Activated CD4-positive, alpha-beta T cell treated with anti-CD3 and anti-CD28 coated beads, Interleukin-2, amount 10 ng/mL, durations not matched to agents 24 days and 14 days (primary cell): ENCODE measurements at regions not wholly inside any gene's neighbourhood (a gene's known extent, or its start where the extent isn't known, plus 50 kb on each side); places are given as distances from the start of the nearest gene placed in this dataset.

ENCODE experiments used
- DNase-seq: peaks from one replicate; pipeline ENCODE4 v3.0.0; 2022
- H3K27ac Mint-ChIP-seq: one replicate; pipeline ENCODE4 v1.8.0; 2022; ENCODE audit warnings: mild to moderate bottlenecking, mixed read lengths
- H3K27me3 Mint-ChIP-seq: one replicate; pipeline ENCODE4 v1.8.0; 2022; ENCODE audit warnings: mixed read lengths
- H3K36me3 Mint-ChIP-seq: one replicate; pipeline ENCODE4 v1.8.0; 2022; ENCODE audit warnings: low read depth, mild to moderate bottlenecking, mixed read lengths
- H3K4me1 Mint-ChIP-seq: one replicate; pipeline ENCODE4 v1.8.0; 2021; ENCODE audit warnings: mixed read lengths
- H3K4me3 Mint-ChIP-seq: one replicate; pipeline ENCODE4 v1.8.0; 2022; ENCODE audit warnings: mild to moderate bottlenecking, moderate library complexity, mixed read lengths
- H3K9me3 Mint-ChIP-seq: one replicate; pipeline ENCODE4 v1.8.0; 2021; ENCODE audit warnings: mixed read lengths
- intact Hi-C: fragments of 100-400 bp; cut with micrococcal nuclease; formaldehyde crosslinking; loops from one replicate; pipeline ENCODE4 v1.15.1; 2023

GRCh38 chr2:18753722-18754121 lies 164.4 kb upstream of the NT5C1B start:
- DNase-seq: no peak
- H3K36me3 Mint-ChIP-seq: no peaks in the 10 kb centered on the region
- no peak overlapping the region for H3K27ac Mint-ChIP-seq
- H3K4me3 Mint-ChIP-seq: no peak overlapping the region
- no peaks in the 10 kb centered on the region for H3K4me1 Mint-ChIP-seq
- no peaks in the 10 kb centered on the region for H3K27me3 Mint-ChIP-seq
- no peaks in the 10 kb centered on the region for H3K9me3 Mint-ChIP-seq
- intact Hi-C loops: loop anchor here (5.0 kb wide), 2 partner anchors 609 to 1109 kb away; no protein-coding TSS in a partner anchor

GRCh38 chr2:18752667-18753422 lies 163.5 kb upstream of the NT5C1B start:
- Mint-ChIP-seq H3K9me3 (no peaks in the 10 kb centered on the region), H3K4me3 (no peak overlapping the region), H3K27ac (no peak overlapping the region), H3K36me3 (no peaks in the 10 kb centered on the region), H3K4me1 (no peaks in the 10 kb centered on the region), H3K27me3 (no peaks in the 10 kb centered on the region)
- intact Hi-C loops: loop anchor here (5.0 kb wide), 2 partner anchors 609 to 1109 kb away; no protein-coding TSS in a partner anchor
- no peak for DNase-seq

DNA sequence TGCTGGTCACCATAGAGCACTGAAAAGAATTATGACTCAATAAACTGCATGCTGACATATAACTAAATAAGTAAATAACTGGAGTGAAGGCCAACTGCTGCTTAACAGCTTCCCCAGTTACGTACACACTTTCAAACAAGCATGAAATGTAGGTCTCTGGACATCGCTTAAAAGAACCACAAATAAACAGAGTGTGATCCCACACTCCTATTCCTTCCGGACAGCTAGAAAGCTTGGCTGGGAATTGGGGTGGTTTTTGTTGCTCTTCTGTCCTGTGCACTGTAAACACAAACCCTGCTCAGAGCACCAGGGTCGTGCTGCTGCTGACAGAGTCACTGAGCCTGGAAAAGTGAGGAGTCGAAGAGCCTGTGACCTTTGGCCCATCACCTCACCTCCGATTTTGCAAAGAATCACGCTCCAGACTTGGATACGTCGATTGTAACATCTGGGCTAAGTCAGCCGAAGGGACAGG lies 162.7 kb upstream of the NT5C1B start:
- intact Hi-C loops: loop anchor here (5.0 kb wide), 2 partner anchors 610 to 1110 kb away; no protein-coding TSS in a partner anchor
- no peak overlapping the region for H3K27ac Mint-ChIP-seq
- no peaks in the 10 kb centered on the region for H3K4me1 Mint-ChIP-seq
- H3K4me3 Mint-ChIP-seq: no peak overlapping the region
- H3K36me3 Mint-ChIP-seq: no peaks in the 10 kb centered on the region
- H3K9me3 Mint-ChIP-seq: no peaks in the 10 kb centered on the region
- DNase-seq: no peak
- no peaks in the 10 kb centered on the region for H3K27me3 Mint-ChIP-seq

DNA sequence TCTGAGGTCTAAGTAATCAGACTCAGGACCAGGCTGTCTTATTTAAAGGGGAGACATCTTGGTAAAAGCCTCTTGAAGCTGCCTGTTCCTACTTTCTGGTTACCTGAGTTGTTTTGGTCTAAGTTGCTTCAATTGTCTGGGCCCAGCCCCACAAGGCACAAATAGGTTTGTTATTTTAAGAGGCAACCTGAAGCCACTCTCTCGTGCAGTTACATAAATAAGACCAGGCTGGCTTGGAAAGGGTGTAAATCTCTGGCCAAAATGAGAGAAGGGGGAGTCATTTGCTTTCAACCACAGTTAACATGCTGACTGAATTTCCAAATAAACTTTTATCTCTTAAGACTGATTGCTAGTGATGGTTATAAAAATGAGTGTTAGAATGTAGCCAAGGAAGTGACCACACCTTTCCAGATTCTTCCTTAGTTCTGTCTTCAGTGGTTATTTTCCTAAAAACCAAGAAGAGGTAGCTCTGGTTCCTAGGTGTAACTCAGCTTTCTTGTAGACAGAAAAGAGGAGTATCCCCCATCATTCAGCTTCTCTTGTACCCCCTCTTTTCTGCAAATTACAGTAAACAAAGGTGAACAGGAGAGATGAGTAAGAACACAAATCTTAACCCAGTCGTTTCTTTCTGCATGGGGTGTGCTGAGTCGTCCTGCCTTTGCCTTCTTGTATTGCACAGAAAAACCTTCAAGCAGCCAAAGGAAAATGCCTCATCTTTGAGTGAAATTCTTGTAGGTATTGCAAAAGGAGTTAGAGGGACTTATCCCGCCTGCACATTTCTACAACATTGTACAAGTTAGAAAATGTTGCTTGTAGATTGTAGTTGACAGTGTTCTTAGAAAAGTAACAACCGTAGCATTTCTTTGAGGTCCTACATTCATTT lies 161.5 kb upstream of the NT5C1B start:
- Mint-ChIP-seq H3K27ac (no peak overlapping the region), H3K36me3 (no peaks in the 10 kb centered on the region), H3K4me3 (no peak overlapping the region), H3K9me3 (no peaks in the 10 kb centered on the region), H3K27me3 (no peaks in the 10 kb centered on the region), H3K4me1 (no peaks in the 10 kb centered on the region)
- intact Hi-C loops: loop anchor here (5.0 kb wide), 2 partner anchors 611 to 1111 kb away; no protein-coding TSS in a partner anchor
- no peak for DNase-seq

- intact Hi-C loops: loop anchor here (5.0 kb wide), 2 partner anchors 612 to 1112 kb away; no protein-coding TSS in a partner anchor
- H3K4me3 Mint-ChIP-seq: no peak overlapping the region
- no peaks in the 10 kb centered on the region for H3K27me3 Mint-ChIP-seq
- no peak overlapping the region for H3K27ac Mint-ChIP-seq
- no peaks in the 10 kb centered on the region for H3K36me3 Mint-ChIP-seq
- no peaks in the 10 kb centered on the region for H3K9me3 Mint-ChIP-seq
- no peaks in the 10 kb centered on the region for H3K4me1 Mint-ChIP-seq
- peak; percentile 78 for DNase-seq
Measured at GRCh38 chr2:18749912-18750526, 160.7 kb upstream of the NT5C1B start.

DNA sequence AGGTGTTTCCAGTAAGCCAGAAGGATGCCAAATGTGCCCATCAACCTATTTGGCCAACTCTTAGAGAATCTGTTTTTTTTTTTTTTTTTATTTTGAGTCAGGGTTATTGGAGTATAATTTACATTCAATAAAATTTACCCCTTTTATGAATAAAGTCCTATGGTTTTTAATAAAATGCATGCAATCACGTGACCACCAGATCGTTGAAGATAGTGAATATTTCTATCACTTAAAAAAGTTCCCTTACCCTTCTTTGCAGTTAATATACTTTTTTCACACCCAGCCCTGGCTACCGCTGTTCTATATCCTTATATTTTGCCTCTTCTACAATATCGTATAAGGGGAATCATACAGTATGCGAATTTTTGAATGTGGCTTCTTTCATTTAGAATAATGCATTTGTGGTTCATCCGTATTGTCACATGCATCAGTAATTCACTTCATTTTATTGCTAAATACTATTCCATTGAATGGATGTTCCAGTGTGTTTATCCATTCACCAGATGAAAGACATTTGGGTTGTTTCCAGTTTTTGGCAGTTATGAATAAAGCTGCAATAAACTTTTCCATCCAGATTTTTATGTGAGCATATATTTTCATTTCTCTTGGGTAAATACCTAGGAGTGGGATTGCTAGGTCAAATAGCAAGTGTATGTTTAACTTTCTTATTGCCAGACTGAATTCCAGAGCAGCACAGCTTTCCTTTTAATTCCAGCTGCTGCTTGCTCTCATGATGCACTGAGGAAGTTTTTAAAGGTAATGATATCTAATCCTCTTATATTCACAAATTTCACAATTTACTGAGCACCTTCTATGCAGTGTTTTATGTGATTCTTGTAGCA lies 156.3 kb upstream of the NT5C1B start:
- Mint-ChIP-seq H3K4me3 (no peak overlapping the region), H3K27ac (no peak overlapping the region), H3K27me3 (no peaks in the 10 kb centered on the region), H3K4me1 (no peaks in the 10 kb centered on the region), H3K36me3 (no peaks in the 10 kb centered on the region), H3K9me3 (no peaks in the 10 kb centered on the region)
- DNase-seq: no peak
- intact Hi-C loops: no loop called here

GRCh38 chr2:18741895-18742732 lies 152.7 kb upstream of the NT5C1B start:
- intact Hi-C loops: no loop called here
- no peak overlapping the region for H3K4me3 Mint-ChIP-seq
- no peak overlapping the region for H3K27ac Mint-ChIP-seq
- no peak for DNase-seq
- no peaks in the 10 kb centered on the region for H3K27me3 Mint-ChIP-seq
- no peaks in the 10 kb centered on the region for H3K4me1 Mint-ChIP-seq
- H3K9me3 Mint-ChIP-seq: no peaks in the 10 kb centered on the region
- H3K36me3 Mint-ChIP-seq: no peaks in the 10 kb centered on the region

DNA sequence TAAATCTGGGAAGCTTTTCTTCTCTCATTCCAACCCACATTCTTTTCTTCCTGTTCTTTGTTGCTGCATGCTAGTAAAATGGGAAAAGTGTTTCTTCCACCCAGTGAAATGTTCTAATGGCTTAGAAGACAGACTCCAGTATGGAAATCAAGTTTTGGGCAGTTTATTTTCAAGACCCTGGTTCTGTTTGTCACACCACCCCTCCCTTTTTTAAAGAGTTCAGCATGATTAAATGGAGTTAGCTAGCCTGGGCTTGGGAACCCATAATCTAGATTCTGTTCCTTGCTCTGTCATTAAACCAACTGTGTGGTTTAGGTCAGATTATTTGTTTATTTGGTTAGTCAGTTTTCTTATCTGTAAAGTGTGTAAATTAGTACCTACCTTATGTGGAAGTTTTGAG lies 151.8 kb upstream of the NT5C1B start:
- Mint-ChIP-seq H3K36me3 (no peaks in the 10 kb centered on the region), H3K27ac (no peak overlapping the region), H3K27me3 (no peaks in the 10 kb centered on the region), H3K4me3 (no peak overlapping the region), H3K9me3 (no peaks in the 10 kb centered on the region), H3K4me1 (no peaks in the 10 kb centered on the region)
- intact Hi-C loops: no loop called here
- no peak for DNase-seq

- no peaks in the 10 kb centered on the region for H3K36me3 Mint-ChIP-seq
- H3K27me3 Mint-ChIP-seq: no peaks in the 10 kb centered on the region
- no peaks in the 10 kb centered on the region for H3K4me1 Mint-ChIP-seq
- no peaks in the 10 kb centered on the region for H3K9me3 Mint-ChIP-seq
- DNase-seq: no peak
- H3K4me3 Mint-ChIP-seq: no peak overlapping the region
- no peak overlapping the region for H3K27ac Mint-ChIP-seq
- intact Hi-C loops: no loop called here
Measured at GRCh38 chr2:18740474-18740881, 151.1 kb upstream of the NT5C1B start.

- Mint-ChIP-seq H3K9me3 (peaks cover 3% of the 10 kb centered on the region), H3K27ac (no peak overlapping the region), H3K4me3 (no peak overlapping the region), H3K27me3 (no peaks in the 10 kb centered on the region), H3K4me1 (no peaks in the 10 kb centered on the region), H3K36me3 (no peaks in the 10 kb centered on the region)
- intact Hi-C loops: no loop called here
- DNase-seq: no peak
Measured at GRCh38 chr2:18731666-18732065, 142.3 kb upstream of the NT5C1B start.

- intact Hi-C loops: no loop called here
- H3K4me3 Mint-ChIP-seq: no peak overlapping the region
- DNase-seq: no peak
- H3K4me1 Mint-ChIP-seq: no peaks in the 10 kb centered on the region
- H3K27me3 Mint-ChIP-seq: no peaks in the 10 kb centered on the region
- no peaks in the 10 kb centered on the region for H3K36me3 Mint-ChIP-seq
- no peaks in the 10 kb centered on the region for H3K9me3 Mint-ChIP-seq
- no peak overlapping the region for H3K27ac Mint-ChIP-seq
Measured at GRCh38 chr2:18724371-18725145, 135.2 kb upstream of the NT5C1B start.

- Mint-ChIP-seq H3K36me3 (no peaks in the 10 kb centered on the region), H3K4me3 (no peak overlapping the region)
Measured at GRCh38 chr2:18723219-18723618, 133.8 kb upstream of the NT5C1B start.

More at GRCh38 chr2:18723219-18723618, 133.8 kb upstream of the NT5C1B start:
- intact Hi-C loops: no loop called here
- no peaks in the 10 kb centered on the region for H3K9me3 Mint-ChIP-seq
- no peak overlapping the region for H3K27ac Mint-ChIP-seq
- no peaks in the 10 kb centered on the region for H3K27me3 Mint-ChIP-seq
- H3K4me1 Mint-ChIP-seq: no peaks in the 10 kb centered on the region
- no peak for DNase-seq
